Transverse colon (tissue), 4 donors: ENCODE measurements at regions not wholly inside any gene's neighbourhood (a gene's known extent, or its start where the extent isn't known, plus 50 kb on each side); places are given as distances from the start of the nearest gene placed in this dataset.

Source experiments
- DNase-seq: peaks from one replicate; pipeline ENCODE4 v3.0.0-alpha.2; 2019
- H3K27ac ChIP-seq, 4 donors: fragments of 200-600 bp; sonication (generic); 2 replicates each; pipeline ENCODE4 v1.5.1; 2016 to 2018; ENCODE audit warnings: inconsistent platforms in 4 of 4
- H3K27me3 ChIP-seq: fragments of 200-600 bp; sonication (generic); 2 replicates; pipeline ENCODE4 v1.5.1; 2017; ENCODE audit warnings: inconsistent platforms
- H3K36me3 ChIP-seq, 4 donors: fragments of 200-600 bp; sonication (generic); 2 replicates each; pipeline ENCODE4 v1.5.1; 2017 to 2019; ENCODE audit warnings: inconsistent platforms in 4 of 4
- H3K4me1 ChIP-seq, 4 donors: fragments of 200-600 bp; sonication (generic); 2 replicates each; pipeline ENCODE4 v1.5.1; 2017 to 2020; ENCODE audit warnings: inconsistent platforms in 4 of 4
- H3K4me3 ChIP-seq, 4 donors: fragments of 200-600 bp; sonication (generic); 1 replicate in 1 of 4; 2 replicates in 3 of 4; pipeline versions ENCODE4 v1.5.1 to v1.6.1; 2017 to 2019; ENCODE audit warnings: inconsistent platforms in 4 of 4
- H3K9me3 ChIP-seq, 2 donors: fragments of 200-600 bp; sonication (generic); 2 replicates each; pipeline ENCODE4 v1.5.1; 2017 to 2019; ENCODE audit warnings: inconsistent platforms in 2 of 2
- CTCF ChIP-seq, 5 experiments: fragments of 200-600 bp in 3 of 5; fragments of 450-650 bp in 2 of 5; sonication (generic) in 3 of 5; IDR thresholded peaks; 1 replicate in 2 of 5; 2 replicates in 3 of 5; pipeline ENCODE4 v1.5.1; 2016 to 2017; ENCODE audit warnings: antibody characterized with exemption in 5 of 5, inconsistent platforms in 3 of 5, mild to moderate bottlenecking in 2 of 5, moderate library complexity in 1 of 5
- EP300 ChIP-seq: sonication (generic); formaldehyde crosslinking; IDR thresholded peaks from one replicate; pipeline ENCODE4 v1.6.1; 2017; ENCODE audit warnings: antibody characterized with exemption, low read depth
- POLR2A ChIP-seq: fragments of 450-650 bp; IDR thresholded peaks from one replicate; pipeline ENCODE4 v1.6.1; 2016; ENCODE audit warnings: antibody characterized with exemption, mild to moderate bottlenecking, moderate library complexity
- POLR2AphosphoS5 ChIP-seq, 3 donors: sonication (generic); formaldehyde crosslinking; IDR thresholded peaks; one replicate each; pipeline ENCODE4 v1.6.1; 2016; ENCODE audit warnings: antibody characterized with exemption in 3 of 3
- WGBS, 2 donors: methylation state at CpG; one replicate each; pipeline ENCODE4 v1.1.5; 2018; ENCODE audit warnings: low coverage in 1 of 2; 5-methylcytosine and 5-hydroxymethylcytosine counted together
- in situ Hi-C, 4 donors: fragments of 200-750 bp; cut with MboI; loops; one replicate each; pipeline versions ENCODE4 v1.15.0 to v1.15.1; 2017; ENCODE audit warnings: low sequenced_read_pairs in 3 of 4, low pct_ligation_motif_present in 1 of 4, low pct_unique_long_range_greater_than_20kb in 1 of 4
- intact Hi-C: fragments of 100-400 bp; cut with DNase I; formaldehyde crosslinking; loops from one replicate; pipeline ENCODE4 v1.15.1; 2023; ENCODE audit warnings: low total_unique reads

DNA sequence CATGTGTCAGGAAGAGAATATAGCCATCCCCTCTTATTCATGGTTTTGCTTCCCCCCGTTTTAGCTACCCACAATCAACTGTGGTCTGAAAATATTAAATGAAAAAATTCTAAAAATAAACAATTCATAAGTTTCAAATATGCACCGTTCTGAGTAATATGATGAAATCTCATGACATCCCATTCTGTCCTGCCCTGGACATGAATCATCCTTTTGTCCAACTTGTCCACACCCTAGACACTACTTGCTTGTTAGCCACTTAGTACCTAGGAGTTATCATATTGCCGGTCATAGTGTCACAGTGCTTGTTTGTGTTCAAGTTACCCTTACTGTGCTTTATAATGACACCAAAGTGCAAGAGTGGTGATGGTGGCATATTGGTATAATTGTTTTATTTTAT, 113.5 kb downstream of the CAAP1 start:
- in situ Hi-C loops = no loop called here
- DNase-seq = no peak
- H3K36me3 ChIP-seq = no peaks in the 10 kb centered on the region
- TF ChIP-seq POLR2A (no peak), POLR2AphosphoS5 (IDR thresholded peaks at IDR 0.05) (no peak)
- H3K4me1 ChIP-seq = peaks cover 0 to 12% (median 0%) of the 10 kb centered on the region in 4 donors
- no peaks in the 10 kb centered on the region for H3K9me3 ChIP-seq
- H3K27ac ChIP-seq = no peak overlapping the region
- intact Hi-C loops = no loop called here
- WGBS, 2 donors = 77 to 87% methylated on average over 3 of the region's 3 CpGs
- H3K4me3 ChIP-seq = no peak overlapping the region
- no peaks in the 10 kb centered on the region for H3K27me3 ChIP-seq

DNA sequence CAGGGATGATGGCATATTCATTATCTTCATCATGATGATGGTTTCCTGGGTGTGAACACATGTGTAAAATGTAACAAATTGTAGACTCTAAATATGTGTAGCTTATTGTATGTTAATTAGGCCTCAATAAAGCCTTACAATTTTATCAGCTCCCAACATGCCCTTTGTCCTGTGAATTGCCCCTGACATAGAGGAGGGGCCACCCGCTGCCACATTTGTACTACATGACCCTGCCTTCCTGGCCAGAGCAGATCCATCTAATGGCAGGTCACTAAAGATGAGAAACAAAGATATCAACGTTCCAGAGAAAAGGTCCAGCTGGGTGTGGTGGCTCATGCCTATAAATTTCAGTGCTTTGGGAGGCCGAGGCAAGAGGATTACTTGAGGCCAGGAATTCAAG, 117.2 kb downstream of the CAAP1 start:
- intact Hi-C loops = no loop called here
- H3K27me3 ChIP-seq = no peaks in the 10 kb centered on the region
- TF ChIP-seq CTCF (IDR thresholded peaks at IDR 0.05) (no peak), POLR2AphosphoS5 (IDR thresholded peaks at IDR 0.05) (peak in 1 of 3 donors; percentile 21)
- H3K4me1 ChIP-seq = peaks cover 0 to 7% (median 0%) of the 10 kb centered on the region in 4 donors
- H3K9me3 ChIP-seq = no peaks in the 10 kb centered on the region
- H3K36me3 ChIP-seq = no peaks in the 10 kb centered on the region
- H3K27ac ChIP-seq = peak overlapping the region in 3 of 4 donors; percentile 16 to 34 (median 17)
- in situ Hi-C loops = no loop called here
- DNase-seq = peak; percentile 68
- no peak overlapping the region for H3K4me3 ChIP-seq
- 17 to 37% methylated on average over 2 to 3 of the region's 3 CpGs for WGBS, 2 donors

- WGBS, 2 donors = 59% methylated on average over 4 of the region's 4 CpGs
- Histone ChIP-seq H3K27me3 (no peaks in the 10 kb centered on the region), H3K4me1 (peaks cover 0 to 7% (median 0%) of the 10 kb centered on the region in 4 donors), H3K4me3 (no peak overlapping the region), H3K27ac (no peak overlapping the region), H3K9me3 (no peaks in the 10 kb centered on the region), H3K36me3 (no peaks in the 10 kb centered on the region)
- in situ Hi-C loops = loop anchor here in 1 of 4 donors (25.0 kb wide), 1 partner anchor 89 kb away; no protein-coding TSS in a partner anchor
- TF ChIP-seq CTCF (IDR thresholded peaks at IDR 0.05) (no peak), EP300 (no peak), POLR2AphosphoS5 (IDR thresholded peaks at IDR 0.05) (no peak), POLR2A (no peak)
- intact Hi-C loops = no loop called here
- peak; percentile 16 for DNase-seq
Observed at GRCh38 chr9:26773056-26773455, 119.5 kb downstream of the CAAP1 start.

DNA sequence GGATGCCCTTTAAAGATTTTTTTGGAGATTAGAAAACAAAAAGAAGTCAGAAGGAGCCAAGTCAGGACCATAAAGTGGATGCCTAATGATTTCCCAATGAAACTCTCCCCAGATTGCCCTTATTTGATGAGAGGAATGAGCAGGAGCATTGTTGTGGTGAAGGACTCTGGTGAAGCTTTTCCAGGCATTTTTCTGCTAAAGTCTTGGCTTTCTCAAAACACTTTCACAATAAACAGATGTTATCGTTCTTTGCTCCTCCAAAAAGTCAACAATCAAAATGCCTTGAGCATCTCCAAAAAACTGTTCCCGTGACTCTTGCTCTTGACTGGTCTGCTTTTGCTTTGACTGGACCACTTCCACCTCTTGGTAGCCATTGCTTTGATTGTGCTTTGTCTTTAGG, 121.8 kb downstream of the CAAP1 start:
- Histone ChIP-seq H3K4me3 (no peak overlapping the region), H3K36me3 (no peaks in the 10 kb centered on the region), H3K27me3 (no peaks in the 10 kb centered on the region), H3K9me3 (no peaks in the 10 kb centered on the region), H3K27ac (no peak overlapping the region), H3K4me1 (peaks cover 0 to 4% (median 0%) of the 10 kb centered on the region in 4 donors)
- no peak for DNase-seq
- intact Hi-C loops (no loop called here), in situ Hi-C loops (loop anchor here in 1 of 4 donors (25.0 kb wide), 1 partner anchor 91 kb away; no protein-coding TSS in a partner anchor)
- TF ChIP-seq EP300 (no peak), CTCF (IDR thresholded peaks at IDR 0.05) (no peak), POLR2AphosphoS5 (IDR thresholded peaks at IDR 0.05) (no peak), POLR2A (no peak)
- WGBS, 2 donors = 60 to 74% methylated on average over 2 of the region's 2 CpGs

- in situ Hi-C loops = loop anchor here in 1 of 4 donors (25.0 kb wide), 1 partner anchor 94 kb away; no protein-coding TSS in a partner anchor
- Histone ChIP-seq H3K4me1 (no peaks in the 10 kb centered on the region), H3K36me3 (no peaks in the 10 kb centered on the region), H3K9me3 (no peaks in the 10 kb centered on the region), H3K27ac (no peak overlapping the region), H3K27me3 (no peaks in the 10 kb centered on the region), H3K4me3 (no peak overlapping the region)
- 73 to 78% methylated on average over 2 of the region's 2 CpGs for WGBS, 2 donors
- TF ChIP-seq POLR2AphosphoS5 (IDR thresholded peaks at IDR 0.05) = no peak
- no peak for TF ChIP-seq CTCF (IDR thresholded peaks at IDR 0.05)
- no peak for TF ChIP-seq POLR2A
- TF ChIP-seq EP300 = no peak
- no peak for DNase-seq
- intact Hi-C loops = no loop called here
Observed at GRCh38 chr9:26768145-26768544, 124.5 kb downstream of the CAAP1 start.
